IPS-NIHi11 (cell line): ENCODE measurements at regions not wholly inside any gene's neighbourhood (a gene's known extent, or its start where the extent isn't known, plus 50 kb on each side); places are given as distances from the start of the nearest gene placed in this dataset.

Experiments
- DNase-seq: peaks from one replicate; pipeline ENCODE4 v3.0.0; 2012; ENCODE audit warnings: mixed read lengths, low spot score

DNA sequence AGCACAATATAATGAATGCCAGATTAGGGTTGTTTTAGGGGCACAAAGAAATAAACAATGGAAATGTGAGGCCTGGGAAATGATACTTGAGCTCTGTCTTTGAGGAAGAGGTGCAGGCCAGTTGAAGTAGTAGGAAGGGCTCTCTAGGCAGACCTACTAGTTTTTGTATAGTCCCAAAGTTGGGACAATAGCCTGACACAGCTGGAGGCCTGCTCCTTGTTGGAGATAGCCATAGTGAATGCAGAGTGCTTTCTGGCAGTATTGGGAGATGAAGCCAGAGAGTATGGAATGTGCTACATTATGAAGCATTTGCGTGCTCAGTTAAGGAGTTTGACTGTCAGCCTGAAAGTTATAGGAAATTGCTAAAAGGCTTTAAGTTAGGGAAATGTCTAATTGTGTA is 251.2 kb upstream of the ZPLD1 start:
- no peak for DNase-seq

DNA sequence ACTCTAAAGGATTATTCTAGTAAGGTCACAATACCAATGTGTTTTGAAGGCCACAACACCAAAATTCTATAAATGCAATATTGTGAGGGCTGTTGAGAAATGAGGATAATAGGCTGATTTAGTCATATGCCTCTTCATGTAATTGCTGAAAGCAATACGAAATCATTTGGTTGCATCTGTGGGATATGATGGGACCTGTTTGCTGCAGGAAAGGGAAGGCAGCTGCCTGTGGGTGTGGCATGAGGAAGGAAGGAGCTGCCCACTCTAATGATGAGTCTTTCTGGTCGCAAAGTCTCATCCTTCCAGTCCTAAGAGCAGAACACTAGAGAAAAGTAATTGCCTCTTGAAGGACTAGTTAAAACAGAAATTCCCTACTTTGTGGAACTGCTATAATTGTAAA is 245.3 kb upstream of the ZPLD1 start:
- DNase-seq, result no peak

DNA sequence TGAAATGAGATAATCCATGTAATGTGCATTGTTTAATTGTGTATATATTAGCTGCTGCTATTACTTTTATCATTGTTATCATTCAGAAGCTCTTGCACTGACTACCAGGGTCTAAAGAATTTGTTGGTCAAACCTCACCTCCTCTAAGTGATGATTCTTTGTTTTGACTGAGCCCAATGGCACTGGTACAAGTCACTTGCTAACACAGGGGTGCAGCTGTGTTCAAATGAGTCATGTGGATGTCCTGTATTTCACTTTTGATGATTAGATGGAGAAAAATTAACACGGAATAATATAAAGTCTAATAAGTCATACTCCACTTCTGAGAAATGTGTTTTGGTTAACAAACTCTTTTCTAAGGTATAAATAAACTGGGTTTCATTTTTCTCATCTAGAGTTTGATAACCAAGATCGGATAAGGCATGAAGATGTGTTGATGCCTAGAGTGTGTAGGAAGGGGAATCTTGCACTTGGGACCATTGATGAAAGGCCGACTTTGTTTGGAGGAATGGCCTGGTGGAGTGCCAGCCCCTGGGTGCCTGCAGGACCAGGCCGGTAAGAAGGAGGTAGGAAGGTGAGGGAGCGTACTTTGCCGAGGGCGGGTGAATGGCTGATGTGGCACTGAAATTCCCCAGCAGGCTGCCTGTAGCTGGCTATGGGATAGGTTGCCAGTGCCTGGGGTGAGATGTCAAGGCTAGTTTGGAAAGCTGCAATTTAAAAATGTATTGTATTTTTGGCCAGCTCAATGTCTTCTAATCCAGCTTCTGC is 244.7 kb upstream of the ZPLD1 start:
- no peak for DNase-seq

DNA sequence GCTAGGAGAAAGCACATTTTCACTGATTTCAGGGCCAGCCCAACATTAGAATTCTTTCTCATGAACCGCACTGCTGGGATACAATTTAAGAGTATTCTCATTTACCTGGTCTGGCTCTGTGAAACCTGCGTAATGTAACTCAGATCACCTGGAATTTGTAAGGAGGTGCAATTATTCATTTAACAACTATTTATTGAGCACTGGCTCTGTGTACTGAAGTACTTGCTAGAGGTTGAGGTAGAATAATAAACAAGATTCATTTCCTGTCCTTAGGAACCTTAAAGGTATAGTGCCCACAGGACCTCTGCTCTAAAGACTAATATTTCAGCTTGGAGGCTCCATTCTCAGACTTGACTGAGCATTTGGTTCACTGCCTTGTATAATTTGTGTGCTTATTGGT is 242.2 kb upstream of the ZPLD1 start:
- no peak for DNase-seq

DNA sequence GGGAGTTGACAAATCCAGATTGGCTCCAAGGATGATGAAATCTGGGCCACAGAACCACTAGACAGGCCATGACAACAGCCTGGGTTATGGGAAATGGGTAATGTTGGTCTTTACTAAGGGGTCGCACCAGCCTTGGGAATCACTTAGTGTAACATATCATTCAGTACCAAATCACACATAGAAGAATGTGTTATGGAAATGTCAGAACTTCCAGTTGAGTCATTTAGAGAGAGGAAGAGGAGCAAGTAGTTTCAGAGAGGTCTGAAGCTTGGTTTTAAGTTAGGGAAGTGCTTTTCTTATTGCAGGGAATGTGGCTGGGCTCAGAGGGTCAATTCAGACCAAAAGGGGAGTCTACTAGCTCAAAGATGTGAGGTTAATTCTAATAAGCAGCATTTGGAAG is 241.6 kb upstream of the ZPLD1 start:
- no peak for DNase-seq

DNA sequence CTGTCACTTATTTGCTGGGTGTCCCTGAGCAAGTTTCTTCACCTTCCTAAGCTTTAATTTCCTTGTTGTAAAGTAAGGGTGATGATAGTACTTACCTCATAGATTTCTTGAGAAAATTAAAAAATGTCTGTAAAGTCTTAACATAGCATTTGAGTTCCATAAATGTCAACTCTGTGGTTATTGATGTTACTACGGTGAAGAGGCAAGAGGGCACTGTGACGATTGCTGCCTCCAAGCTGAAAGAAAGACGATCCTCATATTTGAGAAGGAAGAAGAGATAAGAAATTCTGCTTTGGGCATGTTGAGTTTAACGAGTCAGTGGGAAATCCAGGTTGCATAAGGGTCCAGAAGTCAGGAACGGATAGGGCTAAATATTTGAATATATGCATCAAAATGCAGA is 240.8 kb upstream of the ZPLD1 start:
- no peak for DNase-seq

DNA sequence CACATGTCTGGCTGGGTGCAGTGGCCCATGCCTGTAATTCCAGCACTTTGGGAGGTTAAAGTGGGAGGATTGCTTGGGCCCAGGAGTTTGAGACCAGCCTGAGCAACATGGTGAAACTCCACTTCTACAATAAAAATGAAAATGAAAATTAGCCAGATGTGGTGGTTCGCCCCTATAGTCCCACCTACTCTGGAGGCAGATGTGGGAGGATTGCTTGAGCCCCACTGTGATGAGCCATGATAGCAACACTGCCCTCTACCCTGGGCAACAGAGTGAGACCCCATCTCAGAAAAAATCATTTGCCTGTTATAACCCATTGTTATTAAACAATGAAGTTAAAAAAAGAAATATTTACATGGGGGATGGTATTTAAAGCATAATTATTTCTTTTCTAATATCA is 240.1 kb upstream of the ZPLD1 start:
- no peak for DNase-seq

DNA sequence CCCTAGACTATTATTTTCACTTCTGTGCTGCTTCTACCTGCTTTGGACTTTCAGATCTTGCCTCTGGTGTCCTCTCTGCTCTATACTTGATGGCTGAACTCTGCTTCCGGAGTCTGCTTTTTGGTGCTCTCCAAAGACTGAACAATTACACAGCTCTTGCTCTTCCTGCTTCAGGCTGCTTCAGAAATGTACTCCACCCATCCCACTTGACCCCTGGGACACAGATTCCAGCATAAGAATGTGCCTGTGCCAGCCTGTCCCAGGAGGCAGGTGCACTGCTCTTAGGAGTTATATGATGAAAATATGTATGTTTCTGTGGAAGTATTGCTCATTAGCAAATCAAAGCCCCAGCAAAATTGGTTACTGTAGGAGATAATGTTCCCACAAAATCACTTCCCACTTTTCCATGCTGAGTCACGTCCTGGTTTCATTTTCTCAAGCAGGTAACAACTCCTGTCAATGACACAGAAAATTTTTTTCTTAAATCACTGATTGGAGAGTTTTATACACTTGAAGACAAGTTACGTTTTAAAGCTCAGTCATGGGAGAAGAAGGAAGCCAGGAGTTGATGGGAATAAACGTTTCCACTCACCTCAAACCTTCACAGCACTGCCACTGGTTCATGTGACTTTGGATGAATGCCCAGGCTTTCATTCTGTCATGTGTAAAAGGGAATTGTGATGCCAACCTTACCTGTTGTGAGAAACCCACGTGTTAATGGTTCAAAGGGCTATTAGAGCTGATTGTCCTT is 239.4 kb upstream of the ZPLD1 start:
- DNase-seq, result no peak

DNA sequence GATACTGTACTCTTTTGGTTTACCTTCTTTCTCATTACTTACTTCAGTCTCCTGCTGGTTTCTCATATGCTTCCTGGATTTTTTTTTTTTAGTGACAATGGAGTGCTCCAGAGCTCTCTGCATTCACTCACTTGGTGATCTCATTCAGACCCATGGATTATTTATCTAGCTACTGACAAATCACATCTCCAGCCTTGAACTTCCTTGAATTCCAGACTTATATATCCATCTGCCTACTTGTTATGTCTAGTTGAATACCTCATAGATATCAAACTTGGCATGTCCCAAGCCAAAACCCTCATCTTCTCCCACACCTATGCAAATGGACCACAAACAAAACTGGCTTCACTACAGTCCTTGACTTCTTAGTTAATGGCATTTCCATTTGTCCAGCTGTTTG is 234.7 kb upstream of the ZPLD1 start:
- no peak for DNase-seq

DNA sequence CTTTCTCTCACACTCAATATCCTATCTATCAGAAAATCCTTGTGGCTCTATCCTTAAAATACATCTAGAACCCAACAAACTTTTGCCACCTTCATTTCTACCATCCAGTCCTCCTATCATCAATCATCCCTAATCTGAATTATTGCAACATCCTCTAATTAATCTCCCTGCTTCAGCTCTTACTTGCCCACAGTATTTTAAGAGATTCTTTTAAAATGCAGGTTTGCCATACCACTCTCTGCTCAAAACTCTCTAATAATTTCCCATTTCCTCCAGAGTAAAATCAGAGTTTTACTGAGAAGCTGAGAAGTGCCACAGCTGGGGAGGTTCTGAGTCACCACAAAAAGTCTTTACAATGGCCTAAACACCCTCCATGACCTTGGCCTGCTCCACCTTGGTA is 234.3 kb upstream of the ZPLD1 start:
- DNase-seq, result no peak

DNA sequence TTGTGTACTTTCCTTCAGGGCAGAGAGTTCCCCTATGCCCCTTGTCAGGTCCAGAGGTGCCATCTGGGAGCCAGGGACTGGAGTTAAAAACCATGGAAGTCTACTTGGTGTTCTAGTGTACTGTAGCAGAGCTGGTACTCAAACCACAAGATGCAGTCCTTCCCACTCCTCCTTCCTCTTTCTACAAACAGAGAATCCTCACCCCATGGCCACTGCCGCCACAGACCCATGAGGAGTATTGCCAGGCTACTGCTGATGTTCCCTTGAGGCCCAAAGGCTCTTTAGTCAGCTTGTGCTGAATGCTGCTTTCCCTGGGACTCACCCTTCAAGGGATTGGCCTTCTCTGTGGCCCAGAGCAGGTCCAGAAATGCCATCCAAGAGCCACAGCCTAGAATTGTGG is 229.2 kb upstream of the ZPLD1 start:
- DNase-seq, result no peak

DNA sequence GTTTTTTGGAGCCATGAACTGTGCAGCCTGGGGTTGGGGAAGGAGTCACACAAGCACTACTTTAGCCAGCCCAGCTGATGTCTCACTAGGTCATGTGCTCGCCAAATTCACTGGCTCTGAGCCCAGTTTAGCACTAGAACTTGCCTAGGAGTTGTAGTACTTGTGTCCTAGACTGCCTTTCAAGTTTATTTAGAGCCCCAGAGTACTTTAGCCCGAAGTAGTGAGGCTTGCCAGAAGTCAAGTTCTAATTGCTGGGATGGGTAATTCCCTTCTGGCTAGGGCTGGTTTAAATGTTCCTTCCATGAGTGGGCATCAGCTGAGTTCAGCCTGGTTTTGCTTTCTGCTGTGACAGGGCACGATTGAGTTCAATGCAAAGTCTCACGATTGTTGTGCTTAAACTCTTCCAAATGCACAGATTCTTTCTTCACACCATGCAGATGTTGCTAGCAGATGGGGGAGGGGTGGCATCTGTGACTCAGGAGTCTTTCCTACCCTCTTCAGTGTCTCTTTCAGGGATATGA is 228.2 kb upstream of the ZPLD1 start:
- no peak for DNase-seq

DNA sequence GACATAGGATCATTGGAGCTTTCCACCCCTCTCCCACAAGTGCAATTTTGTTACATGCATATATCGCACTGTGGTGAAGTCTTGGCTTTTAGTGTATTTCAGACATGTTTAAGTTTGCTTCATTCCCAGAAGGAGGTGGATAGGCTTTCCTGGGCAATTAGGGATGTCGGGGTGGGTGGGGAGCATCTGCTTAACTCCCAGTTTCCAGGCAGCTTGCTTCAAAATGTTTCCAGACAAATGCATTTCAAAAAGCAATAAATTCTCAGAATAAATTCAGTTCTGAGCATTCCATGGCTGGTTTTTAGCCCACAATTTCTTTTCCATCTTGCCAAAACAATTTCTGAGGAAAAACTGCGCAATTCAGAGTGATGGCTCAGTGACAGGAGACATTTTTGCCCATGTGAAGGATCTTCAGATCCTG is 227.7 kb upstream of the ZPLD1 start:
- no peak for DNase-seq

DNA sequence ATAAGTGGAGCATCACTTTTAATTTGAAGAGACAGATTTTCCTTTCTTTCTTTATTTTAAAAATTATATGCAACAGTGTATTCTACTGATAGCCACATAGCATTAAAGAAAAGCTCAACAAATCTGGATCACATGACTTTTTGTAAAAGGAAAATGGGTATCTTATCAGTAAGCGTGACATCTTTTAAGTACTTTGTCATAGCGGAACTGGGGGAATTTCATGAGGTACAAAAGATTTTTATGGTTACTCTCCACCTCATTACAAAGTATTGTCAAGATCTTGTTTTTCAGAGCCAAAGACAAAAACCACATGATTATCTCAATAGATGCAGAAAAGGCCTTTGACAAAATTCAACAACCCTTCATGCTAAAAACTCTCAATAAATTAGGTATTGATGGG is 219.6 kb upstream of the ZPLD1 start:
- no peak for DNase-seq

DNA sequence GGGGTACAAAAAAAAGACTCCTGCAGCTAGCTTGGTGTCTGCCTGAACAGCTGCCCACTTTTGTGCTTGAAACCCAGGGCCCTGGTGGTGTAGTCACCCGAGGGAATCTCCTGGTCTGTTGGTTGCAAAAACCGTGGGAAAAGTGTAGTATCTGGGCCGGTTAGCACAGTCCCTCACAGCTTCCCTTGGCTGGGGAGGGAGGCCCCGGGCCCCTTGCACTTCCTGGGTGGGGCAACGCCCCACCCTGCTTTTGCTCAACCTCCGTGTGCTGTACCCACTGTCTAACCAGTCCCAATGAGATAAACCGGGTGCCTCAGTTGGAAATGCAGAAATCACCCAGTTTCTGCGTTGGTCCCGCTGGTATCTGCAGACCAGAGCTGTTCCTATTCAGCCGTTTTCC is 211.7 kb upstream of the ZPLD1 start:
- DNase-seq, result no peak

DNA sequence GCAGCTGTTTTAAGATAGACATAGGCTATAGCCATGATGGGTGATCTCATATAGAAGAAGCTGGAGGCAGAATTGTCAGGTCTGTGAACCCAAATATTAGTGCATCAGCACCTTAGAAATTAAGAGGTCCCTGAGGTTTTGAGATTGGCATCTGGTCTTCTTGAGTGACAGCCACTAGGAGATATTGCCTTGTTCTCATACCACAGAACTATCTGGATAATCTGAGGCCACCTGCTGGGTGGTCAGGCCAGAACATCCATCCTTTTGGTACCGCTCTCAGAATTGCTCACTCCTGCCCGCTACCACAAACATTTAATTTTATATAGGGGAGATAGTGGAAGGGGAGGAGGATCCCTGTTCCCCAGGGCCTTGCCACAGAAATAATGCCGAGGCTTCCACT is 210.6 kb upstream of the ZPLD1 start:
- no peak for DNase-seq

DNA sequence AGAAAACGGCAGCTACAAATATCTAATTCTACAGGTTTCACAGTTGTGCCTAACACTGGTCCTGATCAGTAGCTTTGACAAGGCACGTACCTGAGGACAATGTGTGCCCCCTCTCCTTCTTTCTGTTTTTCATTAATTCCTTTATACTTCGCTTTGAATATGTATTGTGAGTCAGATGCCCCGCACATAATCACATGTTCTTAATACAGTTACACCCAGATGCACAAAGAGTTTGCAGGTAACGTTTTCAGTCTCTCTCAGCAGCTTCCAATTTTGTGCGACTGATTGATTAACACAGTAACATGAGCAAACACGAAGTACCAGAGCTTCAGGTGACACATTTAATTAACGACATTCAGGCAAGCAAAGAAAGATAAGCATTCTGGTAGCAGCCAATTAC is 209.8 kb upstream of the ZPLD1 start:
- DNase-seq, result no peak

DNA sequence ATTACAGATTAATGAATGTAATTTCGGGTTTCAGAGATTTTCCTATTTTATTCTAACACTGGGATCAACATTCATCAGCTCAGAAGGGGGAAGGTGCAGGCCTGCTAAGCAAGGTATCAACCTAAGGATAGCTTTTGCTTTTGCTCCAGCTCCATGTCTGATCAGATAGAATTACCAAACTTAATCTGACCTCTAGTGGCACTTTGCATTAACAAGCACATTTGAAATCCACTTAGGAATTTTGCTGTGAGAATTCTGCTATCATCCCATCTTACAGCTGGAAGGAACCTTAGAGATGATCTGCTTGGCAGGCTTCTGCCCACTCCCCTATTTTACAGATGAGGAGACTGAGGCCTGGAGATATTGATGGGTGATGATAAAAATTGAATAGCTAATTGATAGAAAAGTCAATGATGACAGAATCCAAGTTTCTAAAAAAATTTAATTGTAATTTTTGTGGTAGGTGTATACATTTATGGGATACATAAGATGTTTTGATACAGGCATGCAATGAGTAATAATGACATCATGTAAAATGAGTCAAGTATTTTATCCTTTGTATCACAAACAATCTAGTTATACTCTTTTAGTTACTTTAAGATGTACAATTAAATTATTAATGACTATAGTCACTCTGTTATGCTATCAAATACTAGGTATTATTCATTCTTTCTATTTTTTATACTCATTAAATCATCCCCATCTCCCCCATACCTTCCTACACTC is 209.2 kb upstream of the ZPLD1 start:
- DNase-seq, result peak; percentile 43

DNA sequence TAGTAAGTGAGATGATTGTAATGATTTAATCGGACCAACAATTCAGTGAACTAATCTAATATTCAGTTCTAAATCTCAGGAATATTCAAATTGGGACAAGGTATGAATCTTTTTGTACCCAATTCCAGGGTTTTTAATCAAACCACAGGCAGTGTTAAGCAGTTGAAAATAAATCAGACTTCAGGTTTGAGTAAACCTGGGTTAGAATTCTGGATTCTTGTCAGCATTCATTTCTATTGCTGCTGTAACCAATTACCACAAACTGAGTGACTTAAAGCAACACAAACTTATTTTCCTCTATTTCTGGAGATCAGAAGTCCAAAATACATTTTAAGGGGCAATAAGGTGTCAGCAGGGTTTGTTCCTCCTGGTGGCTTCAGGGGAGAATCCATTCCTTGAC is 208.4 kb upstream of the ZPLD1 start:
- no peak for DNase-seq

DNA sequence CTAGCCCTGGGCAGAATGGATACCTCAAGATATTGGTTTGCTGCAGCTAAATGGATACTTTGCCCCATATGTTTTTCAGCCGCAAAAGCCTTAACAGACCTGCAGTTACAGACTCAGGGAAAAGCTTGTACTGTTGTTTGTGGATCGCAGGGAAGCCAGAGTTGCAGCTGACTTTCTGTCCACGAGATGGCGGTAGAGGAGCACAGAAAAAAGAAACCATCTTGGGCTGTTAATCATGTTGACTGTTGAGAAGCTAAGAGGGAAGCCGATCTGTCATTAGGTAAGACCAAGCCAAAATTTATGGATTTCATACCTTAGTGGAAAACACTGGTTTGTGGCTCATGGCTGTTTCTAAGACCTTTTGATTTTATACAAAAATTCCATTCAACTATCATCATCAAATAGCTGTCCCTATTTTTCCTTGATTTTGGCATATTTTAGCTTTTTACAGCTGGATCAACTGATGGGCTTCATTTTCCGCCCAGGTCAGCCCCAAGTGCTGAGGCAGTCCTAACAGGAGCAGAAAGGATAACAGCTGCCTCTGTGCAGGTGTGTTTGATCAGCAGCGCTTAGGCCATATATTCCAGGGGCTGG is 205.7 kb upstream of the ZPLD1 start:
- peak; percentile 62 for DNase-seq

DNA sequence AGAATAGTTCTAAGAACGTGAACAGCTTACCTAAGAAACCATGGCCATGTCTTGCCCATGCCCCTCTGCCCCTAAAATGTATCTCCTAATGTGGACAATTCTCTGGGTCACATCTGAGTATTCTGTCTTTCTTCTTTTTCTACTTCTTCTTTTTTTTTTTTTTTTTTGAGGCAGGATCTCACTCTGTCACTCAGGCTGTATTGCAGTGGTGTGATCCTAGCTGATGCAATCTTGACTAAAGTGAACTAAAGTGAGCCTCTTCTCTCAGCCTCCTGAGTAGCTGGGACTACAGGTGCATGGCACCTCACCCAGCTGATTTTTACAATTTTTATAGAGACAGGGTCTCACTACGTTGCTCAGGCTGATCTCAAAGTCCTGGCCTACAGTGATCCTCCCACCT is 204.8 kb upstream of the ZPLD1 start:
- no peak for DNase-seq

DNA sequence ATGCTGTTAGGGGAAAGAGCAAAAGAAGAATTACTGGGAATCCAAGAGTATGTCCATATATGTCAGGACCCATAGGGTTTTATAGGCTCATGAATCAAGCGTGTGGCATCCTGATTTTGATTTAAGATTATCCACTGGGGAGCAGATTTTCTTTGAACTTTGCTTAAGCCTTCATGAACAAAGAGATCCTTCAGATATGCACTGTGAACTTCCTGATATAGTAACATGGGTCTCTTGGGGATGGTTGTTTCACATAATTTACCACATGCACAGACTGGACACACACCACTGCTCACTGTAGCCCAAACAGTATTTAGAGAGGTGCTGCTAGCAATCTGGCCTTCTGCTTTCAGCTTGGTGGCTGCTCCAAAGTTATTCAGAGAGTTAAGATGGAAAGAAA is 200.9 kb upstream of the ZPLD1 start:
- DNase-seq, result no peak

DNA sequence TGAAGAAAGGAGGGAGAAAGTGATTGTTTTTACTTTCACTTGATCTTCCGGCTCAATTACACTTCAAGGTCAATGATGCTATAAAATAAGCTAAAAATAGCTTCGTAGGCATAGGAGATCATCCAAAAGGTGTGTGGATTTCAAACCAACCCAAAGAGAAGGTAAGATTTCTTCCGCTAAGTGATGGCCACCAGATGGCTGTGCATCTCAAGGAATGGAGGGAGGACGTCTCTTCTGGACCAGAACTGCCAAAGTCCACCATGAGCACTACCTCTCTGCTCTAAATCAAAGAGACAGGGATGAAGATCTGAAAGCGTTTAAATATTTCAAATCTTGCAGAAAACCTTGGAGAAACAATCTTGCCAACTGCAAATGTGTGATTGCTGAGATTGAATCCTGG is 199.1 kb upstream of the ZPLD1 start:
- DNase-seq, result no peak
